ENCODE measurements at regions not wholly inside any gene's neighbourhood (a gene's known extent, or its start where the extent isn't known, plus 50 kb on each side); places are given as distances from the start of the nearest gene placed in this dataset.

GRCh38 chr3:147924755-147925154, 515.6 kb downstream of the ZIC1 start:
- no peak for TF ChIP-seq CTCF (IDR thresholded peaks at IDR 0.05 in 4 of 5, conservative IDR thresholded peaks at IDR 0.05 in 1 of 5)
- TF ChIP-seq POLR2A (IDR thresholded peaks at IDR 0.05): no peak
